K562 (cell line): ENCODE measurements at regions not wholly inside any gene's neighbourhood (a gene's known extent, or its start where the extent isn't known, plus 50 kb on each side); places are given as distances from the start of the nearest gene placed in this dataset.

Experiments used
- ARNT ChIP-seq, 2 experiments: fragments of 450-650 bp; IDR thresholded peaks; 2 replicates each; pipeline ENCODE4 v1.6.1; 2016; ENCODE audit warnings: mild to moderate bottlenecking in 1 of 2
- ATF7 ChIP-seq: fragments of 450-650 bp; IDR thresholded peaks from 2 replicates; pipeline ENCODE4 v1.7.1; 2014; ENCODE audit warnings: mild to moderate bottlenecking, moderate library complexity
- CBFA2T3 ChIP-seq: fragments of 450-650 bp; IDR thresholded peaks from 2 replicates; pipeline ENCODE4 v1.6.1; 2017
- CCNT2 ChIP-seq: IDR thresholded peaks from 2 replicates; pipeline ENCODE4 v1.6.1; 2011; ENCODE audit warnings: borderline replicate concordance, low read depth, mild to moderate bottlenecking, moderate library complexity, mixed read lengths, low read length; ENCODE audit not compliant: insufficient read length; ENCODE audit errors: extremely low read depth
- EP300 ChIP-seq: IDR thresholded peaks from 2 replicates; pipeline ENCODE4 v1.6.1; 2012; ENCODE audit warnings: low read length, improper control_type of control experiment
- ETV1 ChIP-seq: fragments of 450-650 bp; conservative IDR thresholded peaks from 2 replicates; pipeline ENCODE4 v1.6.1; 2016; ENCODE audit warnings: missing genetic modification characterization, control low read depth, low read depth, missing compliant biosample characterization
- FOSL1 ChIP-seq: fragments of 200-800 bp; sonication (Bioruptor generic); conservative IDR thresholded peaks from 2 replicates; pipeline ENCODE4 v1.6.1; 2016; ENCODE audit warnings: missing genetic modification characterization, missing compliant biosample characterization
- HMG20B ChIP-seq: fragments of 250-450 bp; sonication (Bioruptor Pico); IDR thresholded peaks from 2 replicates; pipeline ENCODE4 v1.5.0; 2021; ENCODE audit warnings: mild to moderate bottlenecking
- JUNB ChIP-seq: fragments of 450-650 bp; formaldehyde crosslinking; conservative IDR thresholded peaks from 2 replicates; pipeline ENCODE4 v1.4.0; 2020; ENCODE audit warnings: mild to moderate bottlenecking
- RBM22 ChIP-seq: fragments of 200-400 bp; formaldehyde crosslinking; IDR thresholded peaks from 2 replicates; pipeline ENCODE4 v1.6.1; 2018; ENCODE audit warnings: low read length, low read depth; ENCODE audit not compliant: poor library complexity, severe bottlenecking
- SMAD1 ChIP-seq: fragments of 150-350 bp; IDR thresholded peaks from 2 replicates; pipeline ENCODE4 v1.6.1; 2014; ENCODE audit warnings: low read length, low read depth; ENCODE audit not compliant: partially characterized antibody
- SRSF9 ChIP-seq: fragments of 200-400 bp; formaldehyde crosslinking; IDR thresholded peaks from 2 replicates; pipeline ENCODE4 v1.6.1; 2017; ENCODE audit warnings: low read depth, low read length, borderline replicate concordance
- TBP ChIP-seq: optimal IDR thresholded peaks from 2 replicates; pipeline ENCODE3; 2011; ENCODE audit warnings: low read depth, low read length, improper control_type of control experiment
- TFAM ChIP-seq: fragments of 250-450 bp; sonication (Bioruptor Pico); conservative IDR thresholded peaks from 2 replicates; pipeline ENCODE4 v1.5.0; 2021; ENCODE audit warnings: mild to moderate bottlenecking, moderate library complexity
- TF ChIP-seq, protein P1 (sequence below): sonication (generic); IDR thresholded peaks from 2 replicates; pipeline ENCODE4 v1.6.1; 2016
- TF ChIP-seq, protein P2 (sequence below): fragments of 200-800 bp; sonication (Bioruptor generic); IDR thresholded peaks from 2 replicates; pipeline ENCODE4 v1.6.1; 2016; ENCODE audit warnings: missing genetic modification characterization, missing compliant biosample characterization
- TF ChIP-seq, protein P3 (sequence below): fragments of 250-450 bp; sonication (Bioruptor Pico); IDR thresholded peaks from 2 replicates; pipeline ENCODE4 v1.8.0; 2022; ENCODE audit warnings: moderate library complexity, mild to moderate bottlenecking, inconsistent platforms
- TF ChIP-seq, protein P4 (sequence below), 2 experiments: fragments of 450-650 bp; IDR thresholded peaks; 2 replicates each; pipeline ENCODE4 v1.6.1; 2016
- TF ChIP-seq, protein P5 (sequence below): fragments of 450-650 bp; IDR thresholded peaks from 2 replicates; pipeline ENCODE4 v1.6.1; 2016; ENCODE audit warnings: low read depth, mild to moderate bottlenecking, moderate library complexity

DNA sequence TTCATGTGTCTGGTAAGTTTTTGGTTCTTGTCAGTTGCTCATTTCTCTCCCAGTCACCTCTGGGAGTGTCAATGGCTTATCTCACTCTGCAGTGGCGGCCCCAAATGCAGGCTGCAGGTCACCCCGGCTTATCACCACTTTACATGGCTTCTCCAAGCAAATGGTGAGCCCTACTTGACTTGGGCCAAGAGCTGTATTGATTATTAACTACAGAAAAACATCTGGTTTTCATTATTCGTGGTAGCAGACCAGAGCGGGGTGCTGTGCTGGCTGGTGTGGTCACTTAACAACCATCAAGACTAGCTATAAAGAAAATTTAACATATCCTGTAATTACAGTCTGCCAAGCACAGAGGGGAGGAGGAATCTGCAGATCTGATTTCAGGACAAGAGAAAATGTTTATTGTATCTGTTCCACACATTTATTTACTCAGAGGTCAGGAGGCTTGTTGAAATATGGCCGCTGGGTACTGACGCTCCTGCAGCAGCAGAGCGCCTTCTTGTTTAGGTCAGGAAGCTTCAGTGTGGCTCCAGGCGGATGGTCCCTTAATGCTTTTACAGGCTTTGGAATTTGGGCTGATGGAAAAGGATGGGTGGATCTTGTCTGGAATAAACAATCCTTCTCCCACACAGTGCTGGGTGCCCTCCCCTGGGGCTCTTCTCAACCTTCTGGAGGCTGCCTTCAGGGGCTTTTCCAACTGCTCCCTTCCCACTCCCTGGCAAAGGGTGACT is 87.8 kb downstream of the HLX start (continued):
- TF ChIP-seq, protein P1, sequence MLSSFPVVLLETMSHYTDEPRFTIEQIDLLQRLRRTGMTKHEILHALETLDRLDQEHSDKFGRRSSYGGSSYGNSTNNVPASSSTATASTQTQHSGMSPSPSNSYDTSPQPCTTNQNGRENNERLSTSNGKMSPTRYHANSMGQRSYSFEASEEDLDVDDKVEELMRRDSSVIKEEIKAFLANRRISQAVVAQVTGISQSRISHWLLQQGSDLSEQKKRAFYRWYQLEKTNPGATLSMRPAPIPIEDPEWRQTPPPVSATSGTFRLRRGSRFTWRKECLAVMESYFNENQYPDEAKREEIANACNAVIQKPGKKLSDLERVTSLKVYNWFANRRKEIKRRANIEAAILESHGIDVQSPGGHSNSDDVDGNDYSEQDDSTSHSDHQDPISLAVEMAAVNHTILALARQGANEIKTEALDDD = peak; percentile 91
- TF ChIP-seq, protein P2, sequence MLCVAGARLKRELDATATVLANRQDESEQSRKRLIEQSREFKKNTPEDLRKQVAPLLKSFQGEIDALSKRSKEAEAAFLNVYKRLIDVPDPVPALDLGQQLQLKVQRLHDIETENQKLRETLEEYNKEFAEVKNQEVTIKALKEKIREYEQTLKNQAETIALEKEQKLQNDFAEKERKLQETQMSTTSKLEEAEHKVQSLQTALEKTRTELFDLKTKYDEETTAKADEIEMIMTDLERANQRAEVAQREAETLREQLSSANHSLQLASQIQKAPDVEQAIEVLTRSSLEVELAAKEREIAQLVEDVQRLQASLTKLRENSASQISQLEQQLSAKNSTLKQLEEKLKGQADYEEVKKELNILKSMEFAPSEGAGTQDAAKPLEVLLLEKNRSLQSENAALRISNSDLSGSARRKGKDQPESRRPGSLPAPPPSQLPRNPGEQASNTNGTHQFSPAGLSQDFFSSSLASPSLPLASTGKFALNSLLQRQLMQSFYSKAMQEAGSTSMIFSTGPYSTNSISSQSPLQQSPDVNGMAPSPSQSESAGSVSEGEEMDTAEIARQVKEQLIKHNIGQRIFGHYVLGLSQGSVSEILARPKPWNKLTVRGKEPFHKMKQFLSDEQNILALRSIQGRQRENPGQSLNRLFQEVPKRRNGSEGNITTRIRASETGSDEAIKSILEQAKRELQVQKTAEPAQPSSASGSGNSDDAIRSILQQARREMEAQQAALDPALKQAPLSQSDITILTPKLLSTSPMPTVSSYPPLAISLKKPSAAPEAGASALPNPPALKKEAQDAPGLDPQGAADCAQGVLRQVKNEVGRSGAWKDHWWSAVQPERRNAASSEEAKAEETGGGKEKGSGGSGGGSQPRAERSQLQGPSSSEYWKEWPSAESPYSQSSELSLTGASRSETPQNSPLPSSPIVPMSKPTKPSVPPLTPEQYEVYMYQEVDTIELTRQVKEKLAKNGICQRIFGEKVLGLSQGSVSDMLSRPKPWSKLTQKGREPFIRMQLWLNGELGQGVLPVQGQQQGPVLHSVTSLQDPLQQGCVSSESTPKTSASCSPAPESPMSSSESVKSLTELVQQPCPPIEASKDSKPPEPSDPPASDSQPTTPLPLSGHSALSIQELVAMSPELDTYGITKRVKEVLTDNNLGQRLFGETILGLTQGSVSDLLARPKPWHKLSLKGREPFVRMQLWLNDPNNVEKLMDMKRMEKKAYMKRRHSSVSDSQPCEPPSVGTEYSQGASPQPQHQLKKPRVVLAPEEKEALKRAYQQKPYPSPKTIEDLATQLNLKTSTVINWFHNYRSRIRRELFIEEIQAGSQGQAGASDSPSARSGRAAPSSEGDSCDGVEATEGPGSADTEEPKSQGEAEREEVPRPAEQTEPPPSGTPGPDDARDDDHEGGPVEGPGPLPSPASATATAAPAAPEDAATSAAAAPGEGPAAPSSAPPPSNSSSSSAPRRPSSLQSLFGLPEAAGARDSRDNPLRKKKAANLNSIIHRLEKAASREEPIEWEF (CRISPR knock-in tag) = peak; percentile 90; the same call in 1 of the 2 replicates
- TF ChIP-seq ARNT (IDR thresholded peaks at IDR 0.05) (peak in 1 of 2 experiments; percentile 64; a peak in 2 of 4 replicates), JUNB (CRISPR knock-in tag) (no peak), SMAD1 (peak; percentile 78), TBP (peak; percentile 2), EP300 (peak; percentile 90), HMG20B (CRISPR knock-in tag) (no peak), ATF7 (peak; percentile 39; the same call in 1 of the 2 replicates), SRSF9 (no peak), FOSL1 (peak; percentile 72), CCNT2 (peak; percentile 41), TFAM (no peak), RBM22 (no peak), CBFA2T3 (peak; percentile 98), ETV1 (tag) (no peak)
- TF ChIP-seq, protein P3, sequence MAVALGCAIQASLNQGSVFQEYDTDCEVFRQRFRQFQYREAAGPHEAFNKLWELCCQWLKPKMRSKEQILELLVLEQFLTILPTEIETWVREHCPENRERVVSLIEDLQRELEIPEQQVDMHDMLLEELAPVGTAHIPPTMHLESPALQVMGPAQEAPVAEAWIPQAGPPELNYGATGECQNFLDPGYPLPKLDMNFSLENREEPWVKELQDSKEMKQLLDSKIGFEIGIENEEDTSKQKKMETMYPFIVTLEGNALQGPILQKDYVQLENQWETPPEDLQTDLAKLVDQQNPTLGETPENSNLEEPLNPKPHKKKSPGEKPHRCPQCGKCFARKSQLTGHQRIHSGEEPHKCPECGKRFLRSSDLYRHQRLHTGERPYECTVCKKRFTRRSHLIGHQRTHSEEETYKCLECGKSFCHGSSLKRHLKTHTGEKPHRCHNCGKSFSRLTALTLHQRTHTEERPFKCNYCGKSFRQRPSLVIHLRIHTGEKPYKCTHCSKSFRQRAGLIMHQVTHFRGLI (CRISPR knock-in tag) = no peak
- TF ChIP-seq, protein P4, sequence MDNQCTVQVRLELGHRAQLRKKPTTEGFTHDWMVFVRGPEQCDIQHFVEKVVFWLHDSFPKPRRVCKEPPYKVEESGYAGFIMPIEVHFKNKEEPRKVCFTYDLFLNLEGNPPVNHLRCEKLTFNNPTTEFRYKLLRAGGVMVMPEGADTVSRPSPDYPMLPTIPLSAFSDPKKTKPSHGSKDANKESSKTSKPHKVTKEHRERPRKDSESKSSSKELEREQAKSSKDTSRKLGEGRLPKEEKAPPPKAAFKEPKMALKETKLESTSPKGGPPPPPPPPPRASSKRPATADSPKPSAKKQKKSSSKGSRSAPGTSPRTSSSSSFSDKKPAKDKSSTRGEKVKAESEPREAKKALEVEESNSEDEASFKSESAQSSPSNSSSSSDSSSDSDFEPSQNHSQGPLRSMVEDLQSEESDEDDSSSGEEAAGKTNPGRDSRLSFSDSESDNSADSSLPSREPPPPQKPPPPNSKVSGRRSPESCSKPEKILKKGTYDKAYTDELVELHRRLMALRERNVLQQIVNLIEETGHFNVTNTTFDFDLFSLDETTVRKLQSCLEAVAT (IDR thresholded peaks at IDR 0.05) = no peak
- TF ChIP-seq, protein P5, sequence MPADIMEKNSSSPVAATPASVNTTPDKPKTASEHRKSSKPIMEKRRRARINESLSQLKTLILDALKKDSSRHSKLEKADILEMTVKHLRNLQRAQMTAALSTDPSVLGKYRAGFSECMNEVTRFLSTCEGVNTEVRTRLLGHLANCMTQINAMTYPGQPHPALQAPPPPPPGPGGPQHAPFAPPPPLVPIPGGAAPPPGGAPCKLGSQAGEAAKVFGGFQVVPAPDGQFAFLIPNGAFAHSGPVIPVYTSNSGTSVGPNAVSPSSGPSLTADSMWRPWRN = peak; percentile 87; the same call in 1 of the 2 replicates
